Stomach (tissue), 8 donors: ENCODE measurements at regions not wholly inside any gene's neighbourhood (a gene's known extent, or its start where the extent isn't known, plus 50 kb on each side); places are given as distances from the start of the nearest gene placed in this dataset.
"Not testable (repeated sequence)": the region's sequence is repeated elsewhere in the genome, so short reads cannot be mapped to it uniquely, and the experiment has no call there.

Source experiments
- DNase-seq, 2 donors: peaks; one replicate each; pipeline versions ENCODE4 v3.0.0 to v3.0.0-alpha.2; 2013 to 2019
- H3K27ac ChIP-seq, 5 donors: fragments of 200-600 bp in 4 of 5; sonication (generic) in 4 of 5; one replicate each; pipeline ENCODE4 v1.5.1; 2013 to 2019; ENCODE audit warnings: mild to moderate bottlenecking in 1 of 5, moderate library complexity in 1 of 5
- H3K27me3 ChIP-seq, 3 donors: fragments of 200-600 bp; sonication (generic); one replicate each; pipeline ENCODE4 v1.5.1; 2017 to 2019; ENCODE audit warnings: mixed run types in 1 of 3
- H3K36me3 ChIP-seq, 4 donors: fragments of 200-600 bp; sonication (generic); 1 replicate in 3 of 4; 2 replicates in 1 of 4; pipeline ENCODE4 v1.5.1; 2016 to 2019
- H3K4me1 ChIP-seq, 4 donors: fragments of 200-600 bp; sonication (generic); one replicate each; pipeline ENCODE4 v1.5.1; 2016 to 2019
- H3K4me3 ChIP-seq, 4 donors: fragments of 200-600 bp; sonication (generic) in 3 of 4; one replicate each; pipeline ENCODE4 v1.5.1; 2016 to 2019; ENCODE audit warnings: mild to moderate bottlenecking in 1 of 4
- H3K9me3 ChIP-seq, 4 donors: fragments of 200-600 bp; sonication (generic); one replicate each; pipeline ENCODE4 v1.5.1; 2016 to 2019
- EP300 ChIP-seq: sonication (generic); formaldehyde crosslinking; IDR thresholded peaks from one replicate; pipeline ENCODE4 v1.6.1; 2017; ENCODE audit warnings: antibody characterized with exemption
- POLR2A ChIP-seq, 4 donors: fragments of 450-650 bp; IDR thresholded peaks; one replicate each; pipeline ENCODE4 v1.6.1; 2016; ENCODE audit warnings: antibody characterized with exemption in 4 of 4, control low read depth in 2 of 4, mild to moderate bottlenecking in 1 of 4, moderate library complexity in 1 of 4
- POLR2AphosphoS5 ChIP-seq, 3 donors: sonication (generic); formaldehyde crosslinking; IDR thresholded peaks; one replicate each; pipeline ENCODE4 v1.6.1; 2016; ENCODE audit warnings: antibody characterized with exemption in 3 of 3
- WGBS, 5 donors: extraction: QIAGEN DNeasy Blood & Tissue Kit in 3 of 5; methylation state at CpG; one replicate each; pipeline versions ENCODE4 v1.1.5 to v1.1.7; 2013 to 2018; 5-methylcytosine and 5-hydroxymethylcytosine counted together
- intact Hi-C: fragments of 100-400 bp; cut with DNase I; formaldehyde crosslinking; loops from one replicate; pipeline ENCODE4 v1.15.1; 2023; ENCODE audit warnings: low total_unique reads
- TF ChIP-seq, protein P1 (sequence below), 7 experiments: fragments of 450-650 bp in 4 of 7; fragments of 200-600 bp in 3 of 7; sonication (generic) in 3 of 7; IDR thresholded peaks; one replicate each; pipeline ENCODE4 v1.5.1; 2016 to 2019; ENCODE audit warnings: antibody characterized with exemption in 7 of 7, control low read depth in 2 of 7, mild to moderate bottlenecking in 1 of 7
- donor health status: healthy with polysubstance abuse.
- donor health status: Bipolar disorder and iron deficiency.
- donor health status: healthy.

DNA sequence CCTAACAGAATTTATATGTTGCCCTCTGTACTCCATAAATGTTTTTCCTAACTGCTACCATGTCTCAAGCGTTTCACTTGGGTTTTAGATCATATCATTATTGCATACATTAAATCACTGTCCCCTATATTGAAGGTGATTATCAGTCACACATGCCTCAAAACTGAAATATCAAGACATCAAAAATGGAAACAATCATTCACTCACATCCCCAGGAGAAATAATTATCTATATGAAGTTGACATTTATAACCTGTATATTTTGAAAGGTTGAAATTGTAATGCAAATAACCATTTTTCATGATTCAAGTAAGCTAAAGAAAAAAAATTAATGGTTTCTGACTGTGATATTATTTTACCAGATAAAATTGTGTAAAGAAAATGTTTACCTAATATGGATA is 1695.0 kb downstream of the SLITRK1 start:
- Histone ChIP-seq H3K4me3 (no peak overlapping the region), H3K36me3 (no peaks in the 10 kb centered on the region), H3K9me3 (peaks cover 0 to 12% (median 0%) of the 10 kb centered on the region in 4 donors), H3K27me3 (no peaks in the 10 kb centered on the region), H3K4me1 (no peaks in the 10 kb centered on the region), H3K27ac (no peak overlapping the region)
- no peak for DNase-seq
- 79 to 84% (median 82%) methylated on average over 1 of the region's 1 CpG for WGBS, 5 donors
- TF ChIP-seq EP300 = no peak
- no peak for TF ChIP-seq POLR2AphosphoS5 (IDR thresholded peaks at IDR 0.05)
- TF ChIP-seq, protein P1, sequence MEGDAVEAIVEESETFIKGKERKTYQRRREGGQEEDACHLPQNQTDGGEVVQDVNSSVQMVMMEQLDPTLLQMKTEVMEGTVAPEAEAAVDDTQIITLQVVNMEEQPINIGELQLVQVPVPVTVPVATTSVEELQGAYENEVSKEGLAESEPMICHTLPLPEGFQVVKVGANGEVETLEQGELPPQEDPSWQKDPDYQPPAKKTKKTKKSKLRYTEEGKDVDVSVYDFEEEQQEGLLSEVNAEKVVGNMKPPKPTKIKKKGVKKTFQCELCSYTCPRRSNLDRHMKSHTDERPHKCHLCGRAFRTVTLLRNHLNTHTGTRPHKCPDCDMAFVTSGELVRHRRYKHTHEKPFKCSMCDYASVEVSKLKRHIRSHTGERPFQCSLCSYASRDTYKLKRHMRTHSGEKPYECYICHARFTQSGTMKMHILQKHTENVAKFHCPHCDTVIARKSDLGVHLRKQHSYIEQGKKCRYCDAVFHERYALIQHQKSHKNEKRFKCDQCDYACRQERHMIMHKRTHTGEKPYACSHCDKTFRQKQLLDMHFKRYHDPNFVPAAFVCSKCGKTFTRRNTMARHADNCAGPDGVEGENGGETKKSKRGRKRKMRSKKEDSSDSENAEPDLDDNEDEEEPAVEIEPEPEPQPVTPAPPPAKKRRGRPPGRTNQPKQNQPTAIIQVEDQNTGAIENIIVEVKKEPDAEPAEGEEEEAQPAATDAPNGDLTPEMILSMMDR (IDR thresholded peaks at IDR 0.05) = no peak
- no peak for TF ChIP-seq POLR2A (IDR thresholded peaks at IDR 0.05)
- intact Hi-C loops = no loop called here

DNA sequence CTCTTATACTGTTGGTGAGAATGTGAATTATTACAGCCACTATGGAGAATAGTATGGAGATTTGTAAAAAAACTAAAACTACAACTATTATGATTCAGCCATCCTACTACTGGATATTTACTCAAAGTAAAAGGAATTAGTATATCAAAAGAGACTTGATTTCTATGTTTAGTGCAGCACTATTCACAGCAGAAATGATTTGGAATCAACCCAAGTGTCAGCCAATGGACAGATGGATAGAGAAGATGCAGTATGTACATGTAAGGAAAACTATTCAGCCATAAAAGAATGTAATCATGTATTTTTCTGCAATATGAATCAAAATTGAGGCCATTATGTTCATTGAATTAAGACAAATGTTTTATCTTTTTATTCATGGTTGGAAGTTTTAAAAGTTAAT is 1705.5 kb downstream of the SLITRK1 start:
- no peaks in the 10 kb centered on the region for H3K27me3 ChIP-seq
- no peaks in the 10 kb centered on the region for H3K4me1 ChIP-seq
- intact Hi-C loops = no loop called here
- H3K9me3 ChIP-seq = no peaks in the 10 kb centered on the region
- TF ChIP-seq POLR2AphosphoS5 (IDR thresholded peaks at IDR 0.05) (no peak), POLR2A (IDR thresholded peaks at IDR 0.05) (no peak), EP300 (no peak)
- no peak overlapping the region for H3K27ac ChIP-seq
- no peaks in the 10 kb centered on the region for H3K36me3 ChIP-seq
- no peak overlapping the region for H3K4me3 ChIP-seq
- no peak for DNase-seq

DNA sequence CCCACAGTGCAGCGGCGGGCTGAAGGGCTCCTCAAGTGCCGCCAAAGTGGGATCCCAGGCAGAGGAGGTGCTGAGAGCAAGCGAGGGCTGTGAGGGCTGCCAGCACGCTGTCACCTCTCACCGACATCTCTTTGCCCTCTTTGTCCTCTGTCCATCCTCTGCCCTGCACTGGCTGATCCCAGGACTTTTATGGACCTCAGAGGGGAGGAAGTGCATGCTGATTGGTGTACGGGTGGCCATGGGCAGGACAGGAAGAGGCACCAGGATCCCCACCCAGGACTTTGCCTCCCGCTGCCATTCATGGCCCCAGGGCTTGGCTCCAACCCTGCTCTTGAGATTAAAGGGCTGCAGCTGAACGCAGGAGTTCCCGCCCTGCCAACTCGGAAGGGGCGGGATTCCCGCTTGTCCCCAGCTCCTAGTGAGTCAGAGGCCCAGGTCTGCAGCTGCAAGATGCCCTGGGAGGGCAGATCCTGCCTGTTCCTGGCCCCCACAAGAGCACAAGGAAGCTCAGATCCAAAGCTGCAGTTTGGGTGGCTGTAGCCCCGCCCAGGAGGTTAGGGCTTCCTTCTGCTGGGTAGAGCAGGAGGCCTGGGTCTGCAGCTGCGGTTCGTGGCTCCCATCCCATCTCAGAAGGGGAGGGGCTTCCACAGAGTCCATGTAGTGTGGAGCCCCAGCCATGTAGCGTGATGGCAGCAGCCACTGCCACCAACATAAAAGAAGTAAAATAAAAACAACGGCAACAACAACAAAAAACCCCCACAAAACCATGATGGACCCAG is 1716.7 kb downstream of the SLITRK1 start:
- H3K36me3 ChIP-seq = no peaks in the 10 kb centered on the region
- H3K4me3 ChIP-seq = no peak overlapping the region
- intact Hi-C loops = no loop called here
- peaks cover 0 to 23% (median 11%) of the 10 kb centered on the region in 4 donors for H3K9me3 ChIP-seq
- TF ChIP-seq EP300 (no peak), POLR2A (IDR thresholded peaks at IDR 0.05) (no peak), POLR2AphosphoS5 (IDR thresholded peaks at IDR 0.05) (no peak)
- TF ChIP-seq, protein P1 (IDR thresholded peaks at IDR 0.05) = no peak
- H3K4me1 ChIP-seq = no peaks in the 10 kb centered on the region
- no peak overlapping the region for H3K27ac ChIP-seq
- 89 to 92% (median 91%) methylated on average over 12 to 18 of the region's 18 CpGs for WGBS, 5 donors
- no peaks in the 10 kb centered on the region for H3K27me3 ChIP-seq
- DNase-seq = no peak

DNA sequence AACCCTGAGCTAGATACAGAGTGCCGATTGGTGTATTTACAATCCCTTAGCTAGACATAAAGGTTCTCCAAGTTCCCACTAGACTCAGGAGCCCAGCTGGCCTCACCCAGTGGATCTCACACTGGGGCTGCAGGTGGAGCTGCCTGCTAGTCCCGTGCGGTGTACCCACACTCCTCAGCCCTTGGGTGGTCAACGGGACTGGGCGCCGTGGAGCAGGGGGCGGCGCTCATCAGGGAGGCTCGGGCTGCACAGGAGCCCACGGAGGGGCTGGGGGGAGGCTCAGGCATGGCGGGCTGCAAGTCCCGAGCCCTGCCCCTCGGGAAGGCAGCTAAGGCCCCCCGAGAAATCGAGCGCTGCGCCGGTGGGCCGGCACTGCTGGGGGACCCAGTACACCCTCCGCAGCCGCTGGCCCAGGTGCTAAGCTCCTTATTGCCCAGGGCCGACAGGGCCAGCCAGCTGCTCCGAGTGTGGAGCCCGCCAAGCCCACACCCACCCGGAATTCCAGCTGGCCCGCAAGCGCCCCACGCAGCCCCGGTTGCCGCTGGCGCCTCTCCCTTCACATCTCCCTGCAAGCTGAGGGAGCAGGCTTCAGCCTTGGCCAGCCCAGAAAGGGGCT is 1717.4 kb downstream of the SLITRK1 start:
- WGBS, 5 donors = 84 to 97% (median 88%) methylated on average over 16 to 31 of the region's 31 CpGs

DNA sequence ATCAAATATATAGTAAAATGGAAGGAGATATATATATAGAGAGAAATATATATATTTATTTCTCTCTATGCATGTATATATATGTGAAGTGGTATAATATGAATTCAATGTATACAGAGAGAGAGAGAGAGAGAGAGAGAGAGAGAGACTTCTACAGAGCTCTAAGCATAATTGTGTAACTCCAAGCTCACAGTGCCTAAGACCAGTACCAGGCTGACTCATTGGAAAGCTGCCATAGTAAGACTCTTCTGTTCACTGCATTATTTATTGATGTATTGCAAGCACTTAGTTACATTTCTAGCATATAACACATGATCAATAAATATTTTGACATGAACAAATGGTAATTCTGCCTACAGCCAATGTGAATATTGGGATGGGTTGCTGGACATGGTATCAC is 1734.7 kb downstream of the SLITRK1 start:
- H3K36me3 ChIP-seq = no peaks in the 10 kb centered on the region
- no peak overlapping the region for H3K27ac ChIP-seq
- intact Hi-C loops = no loop called here
- H3K27me3 ChIP-seq = no peaks in the 10 kb centered on the region
- H3K4me3 ChIP-seq = no peak overlapping the region
- no peaks in the 10 kb centered on the region for H3K9me3 ChIP-seq
- no peaks in the 10 kb centered on the region for H3K4me1 ChIP-seq
- DNase-seq = no peak
- TF ChIP-seq POLR2A (IDR thresholded peaks at IDR 0.05) = no peak
- TF ChIP-seq, protein P1 (IDR thresholded peaks at IDR 0.05) = no peak
- TF ChIP-seq EP300 = no peak
- TF ChIP-seq POLR2AphosphoS5 (IDR thresholded peaks at IDR 0.05) = no peak

More for the DNA sequence above, 1717.4 kb downstream of the SLITRK1 start:
- H3K36me3 ChIP-seq, DNase-seq, H3K4me3 ChIP-seq, H3K27ac ChIP-seq, intact Hi-C loops, H3K4me1 ChIP-seq, H3K27me3 ChIP-seq: not testable (repeated sequence)
- H3K9me3 ChIP-seq = peaks cover 0 to 23% (median 11%) of the 10 kb centered on the region in 4 donors
